HCT116 (cell line): ENCODE measurements at regions not wholly inside any gene's neighbourhood (a gene's known extent, or its start where the extent isn't known, plus 50 kb on each side); places are given as distances from the start of the nearest gene placed in this dataset.

Experiments
- ATAC-seq: fragments of 200-7000 bp; cut with Tn5 transposase; 2 replicates; pipeline ENCODE4 v1.9.1; 2020; ENCODE audit warnings: mild to moderate bottlenecking, moderate library complexity
- BruUV-seq: library from RNA; stranded (reverse); fragments of 400-500 nt; replicated peaks from 2 replicates; lab custom pipeline; 2021; lab: Mats Ljungman, UMichigan
- CTCF ChIA-PET: fragments of 300-600 bp; sonication (Branson Sonifier 250); formaldehyde crosslinking; loops from one replicate; lab custom pipeline; 2021; ENCODE audit warnings: antibody characterized with exemption; lab: Charles Lee
- POLR2A ChIA-PET: fragments of 300-600, 350-600 bp; sonication (Branson Sonifier 250); formaldehyde crosslinking; loops from one replicate; lab custom pipeline; 2021; ENCODE audit warnings: antibody characterized with exemption; lab: Charles Lee
- RAD21 ChIA-PET, 2 experiments: fragments of 300-600 bp; sonication (Branson Sonifier 250); formaldehyde crosslinking; loops; one replicate each; lab custom pipeline; 2023; ENCODE audit warnings: low total read pairs in 2 of 2; ENCODE audit not compliant: uncharacterized antibody in 2 of 2, unreplicated experiment in 2 of 2, low non-redundant PET in 1 of 2; lab: Charles Lee
- DNase-seq: peaks from one replicate; pipeline ENCODE4 v3.0.0-alpha.2; 2010; ENCODE audit warnings: low read depth, low spot score
- H2AFZ ChIP-seq: fragments of 200-600 bp; shearing (Covaris generic), sonication (generic); 2 replicates; pipeline ENCODE4 v1.6.1; 2017; ENCODE audit warnings: low read depth, mixed run types, mixed read lengths, antibody characterized with exemption, low read length; ENCODE audit not compliant: poor library complexity, severe bottlenecking
- H3K27ac ChIP-seq: 2 replicates; pipeline ENCODE4 v1.5.1; 2012; ENCODE audit warnings: low read depth, low read length
- H3K27me3 ChIP-seq: fragments of 200-600 bp; sonication (generic); 2 replicates; pipeline ENCODE4 v1.6.1; 2016; ENCODE audit warnings: mixed run types, low read length, mixed read lengths; ENCODE audit not compliant: insufficient read depth
- H3K36me3 ChIP-seq, 2 experiments: fragments of 200-500 bp in 1 of 2; fragments of 200-600 bp in 1 of 2; sonication (Bioruptor generic) in 1 of 2; sonication (generic) in 1 of 2; 2 replicates each; pipeline versions ENCODE4 v1.5.1 to v1.6.1; 2014 to 2016; ENCODE audit warnings: low read length in 2 of 2, inconsistent platforms in 1 of 2, mixed read lengths in 1 of 2, mixed run types in 1 of 2; ENCODE audit not compliant: insufficient read depth in 2 of 2, control insufficient read depth in 1 of 2
- H3K4me1 ChIP-seq, 2 experiments: fragments of 200-600 bp in 1 of 2; sonication (generic) in 1 of 2; 2 replicates each; pipeline versions ENCODE4 v1.5.1 to v1.6.1; 2012 to 2017; ENCODE audit warnings: low read length in 2 of 2, inconsistent platforms in 1 of 2, mild to moderate bottlenecking in 1 of 2, mixed read lengths in 1 of 2, mixed run types in 1 of 2, moderate library complexity in 1 of 2; ENCODE audit not compliant: insufficient read depth in 2 of 2, control insufficient read depth in 1 of 2
- H3K4me2 ChIP-seq: fragments of 200-600 bp; sonication (generic); 2 replicates; pipeline ENCODE4 v1.6.1; 2017; ENCODE audit warnings: mixed run types, low read length, mixed read lengths
- H3K4me3 ChIP-seq, 2 experiments: fragments of 200-600 bp in 1 of 2; sonication (generic) in 1 of 2; replicated peaks in 1 of 2; 2 replicates each; pipeline ENCODE4 v1.5.1; 2011 to 2016; ENCODE audit warnings: low read length in 2 of 2, control low read depth in 1 of 2, low read depth in 1 of 2, mild to moderate bottlenecking in 1 of 2, mixed read lengths in 1 of 2, mixed run types in 1 of 2
- H3K79me2 ChIP-seq: fragments of 200-600 bp; sonication (generic); 2 replicates; pipeline ENCODE4 v1.6.1; 2017; ENCODE audit warnings: mild to moderate bottlenecking, mixed run types, low read length, moderate library complexity, mixed read lengths; ENCODE audit not compliant: insufficient read depth
- H3K9ac ChIP-seq: fragments of 200-600 bp; sonication (generic); 2 replicates; pipeline ENCODE4 v1.6.1; 2016; ENCODE audit warnings: low read length, mixed read lengths
- H3K9me2 ChIP-seq: fragments of 200-600 bp; sonication (generic), shearing (Covaris generic); 2 replicates; pipeline ENCODE4 v1.6.1; 2017; ENCODE audit warnings: mixed run types, mild to moderate bottlenecking, moderate library complexity; ENCODE audit not compliant: insufficient read depth
- H3K9me3 ChIP-seq, 2 experiments: fragments of 200-500 bp in 1 of 2; fragments of 200-600 bp in 1 of 2; sonication (Bioruptor generic) in 1 of 2; sonication (generic) in 1 of 2; 2 replicates each; pipeline ENCODE4 v1.6.1; 2014 to 2017; ENCODE audit warnings: low read length in 2 of 2, mixed read lengths in 2 of 2, inconsistent platforms in 1 of 2, low read depth in 1 of 2, mild to moderate bottlenecking in 1 of 2, mixed run types in 1 of 2, moderate library complexity in 1 of 2; ENCODE audit not compliant: control insufficient read depth in 1 of 2, insufficient read depth in 1 of 2
- H4K20me1 ChIP-seq: fragments of 200-600 bp; sonication (generic), shearing (Covaris generic); 2 replicates; pipeline ENCODE4 v1.6.1; 2017; ENCODE audit warnings: mixed run types, mild to moderate bottlenecking, moderate library complexity; ENCODE audit not compliant: insufficient read depth
- ATF3 ChIP-seq: IDR thresholded peaks from 2 replicates; pipeline ENCODE4 v1.6.1; 2012
- CEBPB ChIP-seq: IDR thresholded peaks from 2 replicates; pipeline ENCODE4 v1.6.1; 2012; ENCODE audit warnings: low read depth
- CTCF ChIP-seq, 3 experiments: fragments of 200-600 bp in 1 of 3; sonication (generic) in 1 of 3; IDR thresholded peaks in 2 of 3; conservative IDR thresholded peaks in 1 of 3; 2 replicates each; pipeline ENCODE4 v1.5.1; 2012 to 2017; ENCODE audit warnings: low read depth in 2 of 3, low read length in 2 of 3, antibody characterized with exemption in 1 of 3, borderline replicate concordance in 1 of 3, control low read depth in 1 of 3, mild to moderate bottlenecking in 1 of 3, mixed read lengths in 1 of 3, mixed run types in 1 of 3, moderate library complexity in 1 of 3; ENCODE audit not compliant: insufficient read depth in 1 of 3
- EGR1 ChIP-seq: IDR thresholded peaks from 2 replicates; pipeline ENCODE4 v1.6.1; 2012; ENCODE audit warnings: low read depth
- EZH2phosphoT487 ChIP-seq: fragments of 200-600 bp; IDR thresholded peaks from 2 replicates; pipeline ENCODE4 v1.6.1; 2018; ENCODE audit warnings: antibody characterized with exemption, borderline replicate concordance
- FOSL1 ChIP-seq: IDR thresholded peaks from 2 replicates; pipeline ENCODE4 v1.6.1; 2012; ENCODE audit warnings: low read depth
- MAX ChIP-seq: IDR thresholded peaks from 2 replicates; pipeline ENCODE4 v1.6.1; 2012
- POLR2A ChIP-seq: IDR thresholded peaks from 2 replicates; pipeline ENCODE4 v1.7.0; 2011; ENCODE audit warnings: borderline replicate concordance; ENCODE audit not compliant: insufficient read depth, insufficient read length; ENCODE audit errors: extremely low read depth
- POLR2AphosphoS5 ChIP-seq: IDR thresholded peaks from 2 replicates; pipeline ENCODE4 v1.6.1; 2011; ENCODE audit warnings: mild to moderate bottlenecking, low read depth, low read length, moderate library complexity
- SIN3A ChIP-seq: IDR thresholded peaks from 2 replicates; pipeline ENCODE4 v1.6.1; 2012; ENCODE audit warnings: low read depth
- SP1 ChIP-seq: IDR thresholded peaks from 2 replicates; pipeline ENCODE4 v1.6.1; 2012; ENCODE audit warnings: low read depth
- SRF ChIP-seq: IDR thresholded peaks from 2 replicates; pipeline ENCODE4 v1.6.1; 2012; ENCODE audit warnings: low read depth
- TCF7L2 ChIP-seq: IDR thresholded peaks from 2 replicates; pipeline ENCODE4 v1.7.0; 2011; ENCODE audit warnings: borderline replicate concordance, inconsistent platforms; ENCODE audit not compliant: insufficient read depth, insufficient read length; ENCODE audit errors: extremely low read depth
- YY1 ChIP-seq: IDR thresholded peaks from 2 replicates; pipeline ENCODE4 v1.6.1; 2011; ENCODE audit warnings: low read length, low read depth, moderate library complexity, mild to moderate bottlenecking; ENCODE audit not compliant: insufficient replicate concordance; ENCODE audit errors: extremely low read depth
- ZBTB33 ChIP-seq: IDR thresholded peaks from 2 replicates; pipeline ENCODE4 v1.6.1; 2011; ENCODE audit warnings: mild to moderate bottlenecking, low read length, moderate library complexity; ENCODE audit not compliant: insufficient replicate concordance; ENCODE audit errors: extremely low read depth
- ZFX ChIP-seq: fragments of 450-650 bp; IDR thresholded peaks from 2 replicates; pipeline ENCODE4 v1.6.1; 2017
- ZNF274 ChIP-seq: fragments of 200-500 bp; sonication (Bioruptor generic); IDR thresholded peaks from 2 replicates; pipeline ENCODE4 v1.6.1; 2014; ENCODE audit warnings: mild to moderate bottlenecking, low read depth, low read length, inconsistent platforms
- intact Hi-C: fragments of 100-400 bp; cut with micrococcal nuclease; formaldehyde crosslinking; loops from 2 replicates; pipeline ENCODE4 v1.10.0; 2022

- H4K20me1 ChIP-seq = no peaks in the 10 kb centered on the region
- H3K79me2 ChIP-seq = no peaks in the 10 kb centered on the region
- no peak overlapping the region for H3K4me3 ChIP-seq
- no peak overlapping the region for H3K4me2 ChIP-seq
- H3K36me3 ChIP-seq = no peaks in the 10 kb centered on the region
- CTCF ChIA-PET = no interaction called here
- H3K27ac ChIP-seq = no peak overlapping the region
- no peak overlapping the region for H2AFZ ChIP-seq
- POLR2A ChIA-PET = no interaction called here
- peaks cover 2 to 6% of the 10 kb centered on the region in 2 experiments; a peak in 3 of 4 replicates for H3K4me1 ChIP-seq
- RAD21 ChIA-PET = no interaction called here
- H3K9me3 ChIP-seq = no peaks in the 10 kb centered on the region
- H3K9ac ChIP-seq = no peak overlapping the region
- ATAC-seq (no peak), DNase-seq (no peak)
- BruUV-seq = no TSS peak
- H3K9me2 ChIP-seq = no peaks in the 10 kb centered on the region
- no peak for TF ChIP-seq EZH2phosphoT487
- no peak for TF ChIP-seq CTCF (IDR thresholded peaks at IDR 0.05 in 2 of 3, conservative IDR thresholded peaks at IDR 0.05 in 1 of 3; ENCODE audit: borderline replicate concordance in 1 of 3, insufficient read depth in 1 of 3, low read depth in 2 of 3, low read length in 2 of 3)
- no peak for TF ChIP-seq ATF3
- TF ChIP-seq TCF7L2 = no peak
- no peak for TF ChIP-seq FOSL1
- TF ChIP-seq EGR1 = no peak
- TF ChIP-seq SP1 = no peak
- TF ChIP-seq ZFX = no peak
- TF ChIP-seq POLR2A = no peak
- no peak for TF ChIP-seq POLR2AphosphoS5
- TF ChIP-seq ZBTB33 = no peak
- no peak for TF ChIP-seq MAX
- no peak for TF ChIP-seq SRF
- TF ChIP-seq CEBPB = no peak
- no peak for TF ChIP-seq ZNF274
- no peak for TF ChIP-seq YY1
- TF ChIP-seq SIN3A = no peak
- intact Hi-C loops = no loop called here
- H3K27me3 ChIP-seq = no peaks in the 10 kb centered on the region
Measured at GRCh38 chr5:172527559-172527958, 73.2 kb upstream of the SH3PXD2B start.
